Caki2 (cell line): ENCODE measurements at regions not wholly inside any gene's neighbourhood (a gene's known extent, or its start where the extent isn't known, plus 50 kb on each side); places are given as distances from the start of the nearest gene placed in this dataset.

ENCODE experiments used
- DNase-seq: peaks from one replicate; pipeline ENCODE4 v3.0.0-alpha.2; 2015; ENCODE audit warnings: low read depth
- in situ Hi-C: cut with HindIII; loops from 2 replicates; pipeline ENCODE4 v1.10.0; 2016; ENCODE audit warnings: low sequenced_read_pairs, low pct_unique_long_range_greater_than_20kb, mixed read lengths

GRCh38 chr5:120955795-120956194 lies 491.7 kb downstream of the PRR16 start:
- in situ Hi-C loops = no loop called here

GRCh38 chr5:120958877-120959485 lies 494.9 kb downstream of the PRR16 start:
- in situ Hi-C loops = no loop called here
- no peak for DNase-seq

More at GRCh38 chr5:120955795-120956194, 491.7 kb downstream of the PRR16 start:
- DNase-seq = no peak

- in situ Hi-C loops = no loop called here
- no peak for DNase-seq
These were observed 496.4 kb downstream of the PRR16 start for GRCh38 chr5:120960510-120960909.

- in situ Hi-C loops = no loop called here
- DNase-seq = no peak
These were observed 503.3 kb downstream of the PRR16 start for GRCh38 chr5:120967366-120967765.

GRCh38 chr5:120974690-120975089 lies 510.6 kb downstream of the PRR16 start:
- DNase-seq = no peak
- in situ Hi-C loops = no loop called here

- in situ Hi-C loops = no loop called here
- DNase-seq = no peak
These were observed 518.3 kb downstream of the PRR16 start for GRCh38 chr5:120982351-120982750.

GRCh38 chr5:120985526-120985925 lies 521.4 kb downstream of the PRR16 start:
- in situ Hi-C loops = no loop called here
- DNase-seq = no peak

- in situ Hi-C loops = no loop called here
- DNase-seq = no peak
These were observed 524.4 kb downstream of the PRR16 start for GRCh38 chr5:120988491-120988890.

GRCh38 chr5:120988941-120989340 lies 524.8 kb downstream of the PRR16 start:
- in situ Hi-C loops = no loop called here
- DNase-seq = no peak

GRCh38 chr5:120991569-120991968 lies 527.5 kb downstream of the PRR16 start:
- DNase-seq = no peak
- in situ Hi-C loops = no loop called here

- no peak for DNase-seq
- in situ Hi-C loops = no loop called here
These were observed 530.0 kb downstream of the PRR16 start for GRCh38 chr5:120994112-120994511.

GRCh38 chr5:120999550-120999949 lies 535.5 kb downstream of the PRR16 start:
- no peak for DNase-seq
- in situ Hi-C loops = no loop called here

- DNase-seq = no peak
- in situ Hi-C loops = no loop called here
These were observed 542.1 kb downstream of the PRR16 start for GRCh38 chr5:121006217-121006616.

- in situ Hi-C loops = no loop called here
- no peak for DNase-seq
These were observed 543.9 kb downstream of the PRR16 start for GRCh38 chr5:121008041-121008440.

- in situ Hi-C loops = no loop called here
These were observed 545.0 kb downstream of the PRR16 start for GRCh38 chr5:121009058-121009457.

GRCh38 chr5:121018004-121018403 lies 553.9 kb downstream of the PRR16 start:
- in situ Hi-C loops = no loop called here

More at GRCh38 chr5:121009058-121009457, 545.0 kb downstream of the PRR16 start:
- no peak for DNase-seq

GRCh38 chr5:121019106-121019505 lies 555.0 kb downstream of the PRR16 start:
- in situ Hi-C loops = no loop called here
- DNase-seq = no peak

More at GRCh38 chr5:121018004-121018403, 553.9 kb downstream of the PRR16 start:
- DNase-seq = no peak

GRCh38 chr5:121019734-121020133 lies 555.6 kb downstream of the PRR16 start:
- in situ Hi-C loops = no loop called here

GRCh38 chr5:121021681-121022080 lies 557.6 kb downstream of the PRR16 start:
- DNase-seq = no peak
- in situ Hi-C loops = no loop called here

More at GRCh38 chr5:121019734-121020133, 555.6 kb downstream of the PRR16 start:
- no peak for DNase-seq
